Tibial nerve (tissue), 4 donors: ENCODE measurements at regions not wholly inside any gene's neighbourhood (a gene's known extent, or its start where the extent isn't known, plus 50 kb on each side); places are given as distances from the start of the nearest gene placed in this dataset. TPM values are rescaled to one million over a fixed set of nuclear protein-coding genes. Genes with fewer than 3 reads are reported as not detected.

Source experiments
- DNase-seq, 2 donors: peaks; one replicate each; pipeline ENCODE4 v3.0.0-alpha.2; 2019; ENCODE audit warnings: low spot score in 2 of 2
- H3K27ac ChIP-seq, 4 donors: fragments of 200-600 bp; sonication (generic) in 3 of 4; one replicate each; pipeline ENCODE4 v1.5.1; 2017 to 2019; ENCODE audit warnings: mild to moderate bottlenecking in 1 of 4
- H3K27me3 ChIP-seq, 2 donors: fragments of 200-600 bp; sonication (generic) in 1 of 2; one replicate each; pipeline versions ENCODE4 v1.5.1 to v1.6.0; 2017 to 2019
- H3K36me3 ChIP-seq, 3 donors: fragments of 200-600 bp; sonication (generic); one replicate each; pipeline ENCODE4 v1.5.1; 2018 to 2019
- H3K4me1 ChIP-seq, 4 donors: fragments of 200-600 bp; sonication (generic) in 3 of 4; one replicate each; pipeline ENCODE4 v1.5.1; 2017 to 2019
- H3K4me3 ChIP-seq, 4 donors: fragments of 200-600 bp; sonication (generic) in 3 of 4; one replicate each; pipeline ENCODE4 v1.5.1; 2017 to 2019; ENCODE audit warnings: mild to moderate bottlenecking in 1 of 4, moderate library complexity in 1 of 4
- H3K9me3 ChIP-seq, 4 donors: fragments of 200-600 bp; sonication (generic) in 3 of 4; one replicate each; pipeline ENCODE4 v1.5.1; 2017 to 2019
- EP300 ChIP-seq, 2 donors: sonication (generic); formaldehyde crosslinking; IDR thresholded peaks; one replicate each; pipeline ENCODE4 v1.6.1; 2017; ENCODE audit warnings: antibody characterized with exemption in 2 of 2, mild to moderate bottlenecking in 1 of 2
- POLR2A ChIP-seq, 2 donors: fragments of 450-650 bp; IDR thresholded peaks; one replicate each; pipeline ENCODE4 v1.6.1; 2017; ENCODE audit warnings: antibody characterized with exemption in 2 of 2, mild to moderate bottlenecking in 2 of 2, moderate library complexity in 2 of 2
- WGBS, 2 donors: methylation state at CpG; one replicate each; pipeline ENCODE4 v1.1.5; 2018; 5-methylcytosine and 5-hydroxymethylcytosine counted together
- small RNA-seq: library from RNA; depleted of rRNA; stranded (forward); fragments of <200 nt; gene quantifications from one replicate; pipeline ENCODE3, GENCODE V24; 2016
- TF ChIP-seq, protein P1 (sequence below), 5 experiments: fragments of 200-600 bp in 3 of 5; fragments of 450-650 bp in 2 of 5; sonication (generic) in 3 of 5; IDR thresholded peaks; one replicate each; pipeline ENCODE4 v1.5.1; 2016 to 2019; ENCODE audit warnings: antibody characterized with exemption in 5 of 5, mild to moderate bottlenecking in 3 of 5, moderate library complexity in 2 of 5

DNA sequence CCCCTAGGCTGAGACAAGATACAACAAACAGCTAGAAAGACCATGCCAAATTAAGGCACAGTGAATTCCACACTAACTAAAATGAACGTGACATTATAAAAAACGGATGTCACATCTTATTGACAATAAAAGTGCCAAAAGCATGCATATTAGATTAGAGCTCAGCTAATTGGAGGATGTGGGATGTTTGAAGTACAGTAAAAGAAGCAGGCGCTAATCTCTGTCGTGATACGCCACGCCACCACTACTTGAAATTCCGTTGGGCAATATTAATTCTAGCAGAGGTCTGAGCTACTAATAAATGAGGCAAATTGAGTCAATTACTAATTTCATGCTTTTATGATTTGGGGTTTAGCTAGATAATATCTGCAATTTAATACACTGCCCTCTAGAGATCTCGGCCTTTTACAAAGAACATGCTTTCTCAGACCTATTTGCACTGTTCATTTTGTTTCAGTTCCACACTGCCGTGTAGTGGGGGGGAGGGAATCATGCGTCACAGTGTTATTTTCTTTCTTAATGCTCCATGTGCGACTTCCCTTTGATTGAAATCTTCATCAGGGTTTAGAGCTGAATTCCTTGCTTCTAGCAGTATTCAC, 52.9 kb upstream of the ROBO2 start:
- H3K4me3 ChIP-seq: no peak overlapping the region
- 80 to 82% methylated on average over 11 of the region's 11 CpGs for WGBS, 2 donors
- no peak overlapping the region for H3K27ac ChIP-seq
- H3K36me3 ChIP-seq: no peaks in the 10 kb centered on the region
- no peaks in the 10 kb centered on the region for H3K27me3 ChIP-seq
- no peaks in the 10 kb centered on the region for H3K9me3 ChIP-seq
- TF ChIP-seq, protein P1, sequence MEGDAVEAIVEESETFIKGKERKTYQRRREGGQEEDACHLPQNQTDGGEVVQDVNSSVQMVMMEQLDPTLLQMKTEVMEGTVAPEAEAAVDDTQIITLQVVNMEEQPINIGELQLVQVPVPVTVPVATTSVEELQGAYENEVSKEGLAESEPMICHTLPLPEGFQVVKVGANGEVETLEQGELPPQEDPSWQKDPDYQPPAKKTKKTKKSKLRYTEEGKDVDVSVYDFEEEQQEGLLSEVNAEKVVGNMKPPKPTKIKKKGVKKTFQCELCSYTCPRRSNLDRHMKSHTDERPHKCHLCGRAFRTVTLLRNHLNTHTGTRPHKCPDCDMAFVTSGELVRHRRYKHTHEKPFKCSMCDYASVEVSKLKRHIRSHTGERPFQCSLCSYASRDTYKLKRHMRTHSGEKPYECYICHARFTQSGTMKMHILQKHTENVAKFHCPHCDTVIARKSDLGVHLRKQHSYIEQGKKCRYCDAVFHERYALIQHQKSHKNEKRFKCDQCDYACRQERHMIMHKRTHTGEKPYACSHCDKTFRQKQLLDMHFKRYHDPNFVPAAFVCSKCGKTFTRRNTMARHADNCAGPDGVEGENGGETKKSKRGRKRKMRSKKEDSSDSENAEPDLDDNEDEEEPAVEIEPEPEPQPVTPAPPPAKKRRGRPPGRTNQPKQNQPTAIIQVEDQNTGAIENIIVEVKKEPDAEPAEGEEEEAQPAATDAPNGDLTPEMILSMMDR (IDR thresholded peaks at IDR 0.05): no peak
- no peak for TF ChIP-seq POLR2A (IDR thresholded peaks at IDR 0.05)
- TF ChIP-seq EP300 (IDR thresholded peaks at IDR 0.05): no peak
- no peak for DNase-seq
- no peaks in the 10 kb centered on the region for H3K4me1 ChIP-seq

Small RNAs in the stretch of these regions (small RNA-seq; reads per million reads assigned to genes)
- gene RF00019: not detected
